ENCODE measurements at regions not wholly inside any gene's neighbourhood (a gene's known extent, or its start where the extent isn't known, plus 50 kb on each side); places are given as distances from the start of the nearest gene placed in this dataset.

GRCh38 chr4:177987896-177988295 lies 545.7 kb upstream of the AGA start (continued):
- TF ChIP-seq JUNB (IDR thresholded peaks at IDR 0.05) (no peak), TAF1 (IDR thresholded peaks at IDR 0.05; ENCODE audit: borderline replicate concordance, low read depth, low read length) (no peak), ZNF687 (IDR thresholded peaks at IDR 0.05) (no peak), PML (IDR thresholded peaks at IDR 0.05; ENCODE audit: low read length) (no peak)

- ChIA-PET RAD21 (ENCODE audit: unreplicated experiment) (no interaction called here), SMC1A (ENCODE audit: uncharacterized antibody, unreplicated experiment) (no interaction called here), CTCF (no interaction called here), POLR2A (no interaction called here)
- Histone ChIP-seq H3K27me3 (replicated peaks in 1 of 2; ENCODE audit: control insufficient read depth in 2 of 2, insufficient read depth in 2 of 2, low read length in 1 of 2) (no peaks in the 10 kb centered on the region), H3K4me3 (no peak overlapping the region), H3K36me3 (ENCODE audit: control insufficient read depth in 2 of 2, insufficient read depth in 2 of 2, low read length in 1 of 2) (no peaks in the 10 kb centered on the region), H3K79me2 (ENCODE audit: control insufficient read depth, insufficient read depth, low read length) (no peaks in the 10 kb centered on the region), H2AFZ (ENCODE audit: control insufficient read depth, low read depth, low read length) (no peak overlapping the region), H3K9ac (ENCODE audit: control insufficient read depth, insufficient read depth, low read length) (no peak overlapping the region), H4K20me1 (ENCODE audit: control insufficient read depth, insufficient read depth) (no peaks in the 10 kb centered on the region), H3K9me3 (replicated peaks; ENCODE audit: control insufficient read depth, insufficient read depth, low read length) (no peaks in the 10 kb centered on the region), H3K27ac (ENCODE audit: control insufficient read depth, insufficient read depth) (no peak overlapping the region), H3K4me2 (ENCODE audit: control insufficient read depth, insufficient read depth) (no peak overlapping the region), H3K4me1 (ENCODE audit: control insufficient read depth, insufficient read depth, low read length) (no peaks in the 10 kb centered on the region)
- in situ Hi-C loops (cut with MboI) (no loop called here), intact Hi-C loops (cut with micrococcal nuclease; ENCODE audit: unreplicated experiment) (no loop called here)
- ATAC-seq, result no peak
- no TSS peak for BruUV-seq (replicated peaks)
- FAIRE-seq, result no peak
- DNase-seq (ENCODE audit: low read depth, low spot score), result no peak
- WGBS (ENCODE audit: insufficient coverage, insufficient replicate concordance, low lambda C conversion rate, missing lambda C conversion rate), result 19% methylated on average over 4 of the region's 4 CpGs
- TF ChIP-seq ZBTB40 (IDR thresholded peaks at IDR 0.05; ENCODE audit: borderline replicate concordance), result no peak
- no peak for TF ChIP-seq BCL11A (IDR thresholded peaks at IDR 0.05; ENCODE audit: low read depth, low read length)
- no peak for TF ChIP-seq ZBED1 (IDR thresholded peaks at IDR 0.05; ENCODE audit: borderline replicate concordance)
- no peak for TF ChIP-seq EGR1 (IDR thresholded peaks at IDR 0.05; ENCODE audit: borderline replicate concordance in 1 of 2, low read depth in 2 of 2, low read length in 2 of 2)
- no peak for TF ChIP-seq SMC3 (IDR thresholded peaks at IDR 0.05; ENCODE audit: borderline replicate concordance, low read length)
- no peak for TF ChIP-seq ELK1 (IDR thresholded peaks at IDR 0.05; ENCODE audit: low read depth, low read length)
- TF ChIP-seq POU2F2 (IDR thresholded peaks at IDR 0.05; ENCODE audit: borderline replicate concordance, low read depth, low read length), result no peak
These were observed 547.4 kb upstream of the AGA start for GRCh38 chr4:177989503-177990201.

Measured in GM12878 (cell line).